Osteocyte (in vitro differentiated cells): ENCODE measurements at regions not wholly inside any gene's neighbourhood (a gene's known extent, or its start where the extent isn't known, plus 50 kb on each side); places are given as distances from the start of the nearest gene placed in this dataset.

Source experiments
- DNase-seq: peaks from one replicate; pipeline ENCODE4 v3.0.0; 2021; ENCODE audit warnings: mixed read lengths; ENCODE audit not compliant: unreplicated experiment; ENCODE audit errors: extremely low spot score
- H3K27ac Mint-ChIP-seq: one replicate; pipeline ENCODE4 v1.8.0; 2021; ENCODE audit warnings: mild to moderate bottlenecking, mixed read lengths; ENCODE audit not compliant: unreplicated experiment
- H3K27me3 Mint-ChIP-seq: one replicate; pipeline ENCODE4 v1.8.0; 2021; ENCODE audit warnings: mixed read lengths; ENCODE audit not compliant: unreplicated experiment
- H3K36me3 Mint-ChIP-seq: one replicate; pipeline ENCODE4 v1.8.0; 2021; ENCODE audit warnings: mixed read lengths; ENCODE audit not compliant: unreplicated experiment
- H3K4me1 Mint-ChIP-seq: one replicate; pipeline ENCODE4 v1.8.0; 2021; ENCODE audit warnings: mixed read lengths; ENCODE audit not compliant: unreplicated experiment
- H3K4me3 Mint-ChIP-seq: one replicate; pipeline ENCODE4 v1.8.0; 2021; ENCODE audit warnings: mild to moderate bottlenecking, moderate library complexity, mixed read lengths; ENCODE audit not compliant: unreplicated experiment
- H3K9me3 Mint-ChIP-seq: one replicate; pipeline ENCODE4 v1.8.0; 2021; ENCODE audit warnings: mixed read lengths; ENCODE audit not compliant: unreplicated experiment
- CTCF ChIP-seq: fragments of 200-600 bp; sonication (generic); IDR thresholded peaks from 2 replicates; pipeline ENCODE4 v1.5.0; 2021; ENCODE audit warnings: antibody characterized with exemption, mild to moderate bottlenecking, moderate library complexity

- no peak for TF ChIP-seq CTCF
- Mint-ChIP-seq H3K4me1 (peaks cover 5% of the 10 kb centered on the region), H3K27me3 (no peaks in the 10 kb centered on the region), H3K4me3 (no peak overlapping the region), H3K27ac (no peak overlapping the region), H3K9me3 (peaks cover 12% of the 10 kb centered on the region), H3K36me3 (no peaks in the 10 kb centered on the region)
- no peak for DNase-seq
These were observed 264.5 kb downstream of the MRPL39 start for GRCh38 chr21:25342816-25343215.

GRCh38 chr21:25341981-25342380, 265.3 kb downstream of the MRPL39 start:
- no peak for TF ChIP-seq CTCF
- Mint-ChIP-seq H3K27me3 (no peaks in the 10 kb centered on the region), H3K27ac (no peak overlapping the region), H3K4me1 (peaks cover 5% of the 10 kb centered on the region), H3K36me3 (no peaks in the 10 kb centered on the region), H3K4me3 (no peak overlapping the region), H3K9me3 (peaks cover 10% of the 10 kb centered on the region)
- no peak for DNase-seq

- H3K36me3 Mint-ChIP-seq = no peaks in the 10 kb centered on the region
- H3K4me3 Mint-ChIP-seq = no peak overlapping the region
- no peak overlapping the region for H3K27ac Mint-ChIP-seq
- H3K9me3 Mint-ChIP-seq = no peaks in the 10 kb centered on the region
- no peak for DNase-seq
- H3K4me1 Mint-ChIP-seq = no peaks in the 10 kb centered on the region
- no peak for TF ChIP-seq CTCF
- no peaks in the 10 kb centered on the region for H3K27me3 Mint-ChIP-seq
These were observed 268.9 kb downstream of the MRPL39 start for GRCh38 chr21:25338415-25338814.

- no peak for DNase-seq
- Mint-ChIP-seq H3K27me3 (no peaks in the 10 kb centered on the region), H3K27ac (no peak overlapping the region), H3K4me1 (peaks cover 11% of the 10 kb centered on the region), H3K9me3 (no peaks in the 10 kb centered on the region), H3K36me3 (no peaks in the 10 kb centered on the region), H3K4me3 (no peak overlapping the region)
- TF ChIP-seq CTCF = no peak
These were observed 273.1 kb downstream of the MRPL39 start for GRCh38 chr21:25334046-25334730.

GRCh38 chr21:25331286-25331685, 276.0 kb downstream of the MRPL39 start:
- H3K4me1 Mint-ChIP-seq = peaks cover 17% of the 10 kb centered on the region
- H3K27me3 Mint-ChIP-seq = no peaks in the 10 kb centered on the region

More at GRCh38 chr21:25331286-25331685, 276.0 kb downstream of the MRPL39 start:
- no peak for TF ChIP-seq CTCF
- Mint-ChIP-seq H3K27ac (no peak overlapping the region), H3K36me3 (no peaks in the 10 kb centered on the region), H3K4me3 (no peak overlapping the region), H3K9me3 (no peaks in the 10 kb centered on the region)
- DNase-seq = no peak
